ENCODE measurements at regions not wholly inside any gene's neighbourhood (a gene's known extent, or its start where the extent isn't known, plus 50 kb on each side); places are given as distances from the start of the nearest gene placed in this dataset.

- Histone ChIP-seq H3K27ac (no peak overlapping the region), H3K4me1 (no peaks in the 10 kb centered on the region), H3K27me3 (ENCODE audit: insufficient read depth in 3 of 3, low read length in 2 of 3) (no peaks in the 10 kb centered on the region), H3K4me3 (no peak overlapping the region), H3K9me3 (no peaks in the 10 kb centered on the region), H3K36me3 (ENCODE audit: insufficient read depth in 1 of 2, low read depth in 1 of 2) (no peaks in the 10 kb centered on the region)
- ATAC-seq, result no peak
- TF ChIP-seq CTCF (IDR thresholded peaks at IDR 0.05), result no peak
- intact Hi-C loops (cut with DNase I), result no loop called here
- no peak for DNase-seq
Measured at GRCh38 chr3:118785415-118785814, 249.2 kb downstream of the IGSF11 start.

GRCh38 chr3:118791246-118791645, 243.4 kb downstream of the IGSF11 start:
- no peak overlapping the region for H3K27ac ChIP-seq
- 37 to 47% (median 40%) methylated on average over 5 of the region's 5 CpGs for WGBS, 3 donors
- ATAC-seq, result no peak
- H3K4me3 ChIP-seq, result no peak overlapping the region
- TF ChIP-seq CTCF (IDR thresholded peaks at IDR 0.05), result no peak
- no peaks in the 10 kb centered on the region for H3K4me1 ChIP-seq
- H3K9me3 ChIP-seq, result no peaks in the 10 kb centered on the region
- H3K36me3 ChIP-seq (ENCODE audit: insufficient read depth in 1 of 2, low read depth in 1 of 2), result no peaks in the 10 kb centered on the region
- DNase-seq, result no peak
- no peaks in the 10 kb centered on the region for H3K27me3 ChIP-seq (ENCODE audit: insufficient read depth in 3 of 3, low read length in 2 of 3)
- intact Hi-C loops (cut with DNase I), result no loop called here

- no peaks in the 10 kb centered on the region for H3K4me1 ChIP-seq
- no peak overlapping the region for H3K27ac ChIP-seq
- H3K9me3 ChIP-seq, result no peaks in the 10 kb centered on the region
- H3K4me3 ChIP-seq, result no peak overlapping the region
- no peak for TF ChIP-seq CTCF (IDR thresholded peaks at IDR 0.05)
- WGBS, 3 donors, result 31 to 48% (median 46%) methylated on average over 4 of the region's 4 CpGs
- intact Hi-C loops (cut with DNase I), result no loop called here
- H3K27me3 ChIP-seq (ENCODE audit: insufficient read depth in 3 of 3, low read length in 2 of 3), result no peaks in the 10 kb centered on the region
- no peaks in the 10 kb centered on the region for H3K36me3 ChIP-seq (ENCODE audit: insufficient read depth in 1 of 2, low read depth in 1 of 2)
- no peak for ATAC-seq
- no peak for DNase-seq
Measured at GRCh38 chr3:118792191-118792590, 242.5 kb downstream of the IGSF11 start.

- H3K4me1 ChIP-seq, result no peaks in the 10 kb centered on the region
- no peak for TF ChIP-seq CTCF (IDR thresholded peaks at IDR 0.05)
- no peak overlapping the region for H3K4me3 ChIP-seq
- no peaks in the 10 kb centered on the region for H3K27me3 ChIP-seq (ENCODE audit: insufficient read depth in 3 of 3, low read length in 2 of 3)
- no peak for DNase-seq
- H3K36me3 ChIP-seq (ENCODE audit: insufficient read depth in 1 of 2, low read depth in 1 of 2), result no peaks in the 10 kb centered on the region
- H3K9me3 ChIP-seq, result no peaks in the 10 kb centered on the region
- H3K27ac ChIP-seq, result no peak overlapping the region
- intact Hi-C loops (cut with DNase I), result no loop called here
- ATAC-seq, result no peak
Measured at GRCh38 chr3:118793176-118793575, 241.5 kb downstream of the IGSF11 start.

GRCh38 chr3:118799303-118799702, 235.3 kb downstream of the IGSF11 start:
- no peak for ATAC-seq
- H3K27me3 ChIP-seq (ENCODE audit: insufficient read depth in 3 of 3, low read length in 2 of 3), result peaks cover 0 to 2% (median 0%) of the 10 kb centered on the region in 3 donors
- no peaks in the 10 kb centered on the region for H3K9me3 ChIP-seq
- intact Hi-C loops (cut with DNase I), result no loop called here
- 65 to 74% (median 67%) methylated on average over 3 of the region's 3 CpGs for WGBS, 3 donors
- no peaks in the 10 kb centered on the region for H3K4me1 ChIP-seq
- DNase-seq, result no peak
- H3K4me3 ChIP-seq, result no peak overlapping the region
- no peak overlapping the region for H3K27ac ChIP-seq
- no peaks in the 10 kb centered on the region for H3K36me3 ChIP-seq (ENCODE audit: insufficient read depth in 1 of 2, low read depth in 1 of 2)
- no peak for TF ChIP-seq CTCF (IDR thresholded peaks at IDR 0.05)
